Parathyroid adenoma (tissue), 2 donors: ENCODE measurements at regions not wholly inside any gene's neighbourhood (a gene's known extent, or its start where the extent isn't known, plus 50 kb on each side); places are given as distances from the start of the nearest gene placed in this dataset.

Experiments used
- H2AFZ ChIP-seq: fragments of 300-600 bp; sonication (generic); one replicate; pipeline ENCODE4 v1.7.0; 2017; ENCODE audit warnings: antibody characterized with exemption, mild to moderate bottlenecking
- H3K27ac ChIP-seq: fragments of 300-600 bp; sonication (generic); one replicate; pipeline ENCODE4 v1.7.0; 2017
- H3K27me3 ChIP-seq: fragments of 300-600 bp; sonication (generic); one replicate; pipeline ENCODE4 v1.7.0; 2017; ENCODE audit warnings: low read length; ENCODE audit not compliant: control insufficient read depth, insufficient read depth
- H3K36me3 ChIP-seq: fragments of 300-600 bp; sonication (generic); one replicate; pipeline ENCODE4 v1.7.0; 2017; ENCODE audit warnings: low read length; ENCODE audit not compliant: control insufficient read depth, insufficient read depth
- H3K4me1 ChIP-seq: fragments of 300-600 bp; sonication (generic); one replicate; pipeline ENCODE4 v1.7.0; 2017; ENCODE audit warnings: control low read depth
- H3K4me2 ChIP-seq: fragments of 300-600 bp; sonication (generic); one replicate; pipeline ENCODE4 v1.7.0; 2017; ENCODE audit warnings: low read length
- H3K4me3 ChIP-seq: fragments of 300-600 bp; sonication (generic); one replicate; pipeline ENCODE4 v1.7.0; 2017; ENCODE audit warnings: low read depth, low read length
- H3K79me2 ChIP-seq: fragments of 300-600 bp; sonication (generic); one replicate; pipeline ENCODE4 v1.7.0; 2017; ENCODE audit warnings: control low read depth
- H3K9ac ChIP-seq: fragments of 300-600 bp; sonication (generic); one replicate; pipeline ENCODE4 v1.7.0; 2017; ENCODE audit warnings: mild to moderate bottlenecking
- H3K9me3 ChIP-seq: fragments of 300-600 bp; sonication (generic); one replicate; pipeline ENCODE4 v1.7.0; 2017; ENCODE audit warnings: low read length; ENCODE audit not compliant: control insufficient read depth
- CTCF ChIP-seq: fragments of 300-600 bp; sonication (generic); IDR thresholded peaks from one replicate; pipeline ENCODE4 v1.7.0; 2017; ENCODE audit warnings: antibody characterized with exemption, mild to moderate bottlenecking
- donor health status: primary hyperparathyroidism.

- Histone ChIP-seq H3K9me3 (no peaks in the 10 kb centered on the region), H2AFZ (no peak overlapping the region), H3K4me3 (no peak overlapping the region), H3K79me2 (no peaks in the 10 kb centered on the region), H3K9ac (no peak overlapping the region), H3K27ac (no peak overlapping the region), H3K27me3 (no peaks in the 10 kb centered on the region), H3K36me3 (no peaks in the 10 kb centered on the region), H3K4me1 (no peaks in the 10 kb centered on the region), H3K4me2 (no peak overlapping the region)
- no peak for TF ChIP-seq CTCF
These were observed 251.6 kb downstream of the HACE1 start for GRCh38 chr6:104608101-104608500.

DNA sequence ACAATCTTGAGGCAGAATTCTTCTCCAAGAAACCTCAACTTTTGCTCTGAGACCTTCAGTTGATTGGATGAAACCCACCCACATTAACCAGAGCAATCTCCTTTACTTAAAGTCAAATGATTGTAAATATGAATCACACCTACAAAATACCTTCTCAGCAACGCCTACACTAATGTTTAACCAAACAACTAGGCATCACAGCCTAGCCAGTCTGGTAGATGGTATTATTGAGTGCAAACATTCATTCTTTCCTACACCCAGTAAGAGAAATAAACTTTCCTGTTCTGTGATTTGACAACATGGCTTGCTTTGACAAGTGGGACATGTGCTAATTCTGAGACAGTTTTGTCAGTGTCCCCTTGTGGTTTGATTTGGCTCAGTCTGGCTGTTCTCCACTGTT is 252.2 kb downstream of the HACE1 start:
- Histone ChIP-seq H2AFZ (no peak overlapping the region), H3K27me3 (no peaks in the 10 kb centered on the region), H3K4me1 (no peaks in the 10 kb centered on the region), H3K9ac (no peak overlapping the region), H3K36me3 (no peaks in the 10 kb centered on the region), H3K27ac (no peak overlapping the region), H3K9me3 (no peaks in the 10 kb centered on the region), H3K4me3 (no peak overlapping the region), H3K4me2 (no peak overlapping the region), H3K79me2 (no peaks in the 10 kb centered on the region)
- no peak for TF ChIP-seq CTCF

- no peaks in the 10 kb centered on the region for H3K36me3 ChIP-seq
- no peak overlapping the region for H3K27ac ChIP-seq
- no peaks in the 10 kb centered on the region for H3K79me2 ChIP-seq
- no peak for TF ChIP-seq CTCF
- H2AFZ ChIP-seq: no peak overlapping the region
- no peak overlapping the region for H3K4me3 ChIP-seq
- H3K27me3 ChIP-seq: no peaks in the 10 kb centered on the region
- H3K9ac ChIP-seq: no peak overlapping the region
- H3K9me3 ChIP-seq: no peaks in the 10 kb centered on the region
- H3K4me2 ChIP-seq: no peak overlapping the region
- no peaks in the 10 kb centered on the region for H3K4me1 ChIP-seq
These were observed 253.4 kb downstream of the HACE1 start for GRCh38 chr6:104606361-104606760.

DNA sequence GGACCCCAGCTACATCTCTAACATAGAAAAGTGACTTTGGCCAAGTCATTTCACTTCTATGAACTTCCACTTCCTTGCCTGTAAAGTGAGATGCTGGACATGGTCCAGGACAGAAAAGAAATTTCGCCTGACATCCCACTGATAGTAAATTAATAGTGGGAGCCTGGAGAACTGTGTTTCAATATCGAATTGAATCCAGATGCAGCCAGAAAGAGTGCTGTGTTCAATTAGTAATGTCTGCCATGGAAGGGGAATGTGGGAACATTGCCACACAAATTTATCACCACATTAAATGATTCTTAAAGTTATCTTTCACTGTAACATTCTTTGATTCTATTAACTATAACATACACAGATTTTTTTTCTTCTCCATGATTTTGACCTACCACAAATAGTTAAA is 255.0 kb downstream of the HACE1 start:
- no peak overlapping the region for H2AFZ ChIP-seq
- H3K9ac ChIP-seq: no peak overlapping the region
- H3K4me1 ChIP-seq: no peaks in the 10 kb centered on the region
- H3K27me3 ChIP-seq: no peaks in the 10 kb centered on the region
- no peak for TF ChIP-seq CTCF
- no peak overlapping the region for H3K4me3 ChIP-seq
- no peaks in the 10 kb centered on the region for H3K9me3 ChIP-seq
- no peaks in the 10 kb centered on the region for H3K79me2 ChIP-seq
- H3K4me2 ChIP-seq: no peak overlapping the region
- H3K27ac ChIP-seq: no peak overlapping the region
- H3K36me3 ChIP-seq: no peaks in the 10 kb centered on the region

DNA sequence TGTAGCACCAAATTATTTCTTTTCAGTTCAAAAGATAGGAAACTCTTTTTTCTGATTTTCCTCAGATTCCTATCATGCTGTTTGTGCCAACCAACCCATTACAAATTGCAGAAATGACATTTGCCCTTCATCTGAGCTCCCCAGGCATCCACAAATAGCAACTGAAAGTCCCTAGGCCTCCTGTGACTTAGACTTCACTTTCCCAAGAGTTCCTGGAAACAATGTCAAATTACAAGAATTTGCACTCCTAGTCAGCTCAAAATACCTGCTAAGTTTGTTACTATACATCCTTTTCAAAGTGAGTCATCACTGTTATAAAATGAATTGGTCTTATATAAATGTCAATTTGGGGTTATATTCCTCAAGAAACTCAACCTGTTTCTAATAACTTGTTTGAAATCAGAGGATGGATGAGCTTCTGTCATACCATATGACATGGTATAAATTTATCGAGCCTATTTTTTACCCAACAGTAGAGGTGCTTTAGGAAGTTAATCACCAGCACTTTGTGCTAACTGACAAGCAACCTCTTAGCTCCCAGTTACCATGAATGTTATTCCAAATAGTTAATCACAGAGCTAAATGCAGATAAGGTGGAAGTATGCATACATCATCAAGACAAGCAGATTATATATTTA is 256.5 kb downstream of the HACE1 start:
- H3K4me3 ChIP-seq: no peak overlapping the region

More for the DNA sequence above, 256.5 kb downstream of the HACE1 start:
- Histone ChIP-seq H3K4me1 (no peaks in the 10 kb centered on the region), H3K27me3 (no peaks in the 10 kb centered on the region), H2AFZ (no peak overlapping the region), H3K4me2 (no peak overlapping the region), H3K9ac (no peak overlapping the region), H3K9me3 (no peaks in the 10 kb centered on the region), H3K27ac (no peak overlapping the region), H3K36me3 (no peaks in the 10 kb centered on the region), H3K79me2 (no peaks in the 10 kb centered on the region)
- no peak for TF ChIP-seq CTCF
